Thoracic aorta (tissue), 2 donors: ENCODE measurements at regions not wholly inside any gene's neighbourhood (a gene's known extent, or its start where the extent isn't known, plus 50 kb on each side); places are given as distances from the start of the nearest gene placed in this dataset.

Experiments used
- ATAC-seq: fragments of 150-250 bp; one replicate; pipeline ENCODE4 v1.8.0; 2017; ENCODE audit warnings: low read depth; ENCODE audit not compliant: insufficient number of reproducible peaks, low FRiP score
- DNase-seq: peaks from one replicate; pipeline ENCODE4 v3.0.0-alpha.2; 2020; ENCODE audit warnings: low spot score
- H3K27ac ChIP-seq, 2 donors: fragments of 200-600 bp; sonication (generic); 1 replicate in 1 of 2; 2 replicates in 1 of 2; pipeline ENCODE4 v1.5.1; 2016; ENCODE audit warnings: mild to moderate bottlenecking in 2 of 2, moderate library complexity in 2 of 2
- H3K27me3 ChIP-seq: fragments of 200-600 bp; sonication (generic); replicated peaks from 2 replicates; pipeline ENCODE4 v1.6.0; 2016; ENCODE audit warnings: mild to moderate bottlenecking; ENCODE audit not compliant: insufficient read depth
- H3K36me3 ChIP-seq: fragments of 200-600 bp; sonication (generic); one replicate; pipeline ENCODE4 v1.5.1; 2016
- H3K4me1 ChIP-seq, 2 donors: fragments of 200-600 bp; sonication (generic); 1 replicate in 1 of 2; 2 replicates in 1 of 2; pipeline versions ENCODE4 v1.5.1 to v1.6.0; 2016; ENCODE audit warnings: low read depth in 2 of 2, mild to moderate bottlenecking in 1 of 2; ENCODE audit not compliant: control insufficient read depth in 1 of 2
- H3K4me3 ChIP-seq: fragments of 200-600 bp; sonication (generic); 2 replicates; pipeline ENCODE4 v1.5.1; 2016; ENCODE audit warnings: mild to moderate bottlenecking
- H3K9me3 ChIP-seq: fragments of 200-600 bp; sonication (generic); 2 replicates; pipeline ENCODE4 v1.5.1; 2016
- TF ChIP-seq, protein P1 (sequence below): fragments of 200-600 bp; sonication (generic); IDR thresholded peaks from one replicate; pipeline ENCODE4 v1.5.1; 2019; ENCODE audit warnings: antibody characterized with exemption

GRCh38 chr22:26937213-26937612 lies 279.8 kb downstream of the MIAT start:
- ATAC-seq, result no peak
- H3K27ac ChIP-seq, result no peak overlapping the region
- TF ChIP-seq, protein P1, sequence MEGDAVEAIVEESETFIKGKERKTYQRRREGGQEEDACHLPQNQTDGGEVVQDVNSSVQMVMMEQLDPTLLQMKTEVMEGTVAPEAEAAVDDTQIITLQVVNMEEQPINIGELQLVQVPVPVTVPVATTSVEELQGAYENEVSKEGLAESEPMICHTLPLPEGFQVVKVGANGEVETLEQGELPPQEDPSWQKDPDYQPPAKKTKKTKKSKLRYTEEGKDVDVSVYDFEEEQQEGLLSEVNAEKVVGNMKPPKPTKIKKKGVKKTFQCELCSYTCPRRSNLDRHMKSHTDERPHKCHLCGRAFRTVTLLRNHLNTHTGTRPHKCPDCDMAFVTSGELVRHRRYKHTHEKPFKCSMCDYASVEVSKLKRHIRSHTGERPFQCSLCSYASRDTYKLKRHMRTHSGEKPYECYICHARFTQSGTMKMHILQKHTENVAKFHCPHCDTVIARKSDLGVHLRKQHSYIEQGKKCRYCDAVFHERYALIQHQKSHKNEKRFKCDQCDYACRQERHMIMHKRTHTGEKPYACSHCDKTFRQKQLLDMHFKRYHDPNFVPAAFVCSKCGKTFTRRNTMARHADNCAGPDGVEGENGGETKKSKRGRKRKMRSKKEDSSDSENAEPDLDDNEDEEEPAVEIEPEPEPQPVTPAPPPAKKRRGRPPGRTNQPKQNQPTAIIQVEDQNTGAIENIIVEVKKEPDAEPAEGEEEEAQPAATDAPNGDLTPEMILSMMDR, result no peak
- no peak for DNase-seq
- H3K4me3 ChIP-seq, result no peak overlapping the region
- H3K36me3 ChIP-seq, result no peaks in the 10 kb centered on the region
- H3K4me1 ChIP-seq, result peaks cover 0 to 11% of the 10 kb centered on the region in 2 donors
- no peaks in the 10 kb centered on the region for H3K27me3 ChIP-seq
- H3K9me3 ChIP-seq, result no peaks in the 10 kb centered on the region

GRCh38 chr22:26939466-26939865 lies 282.1 kb downstream of the MIAT start:
- Histone ChIP-seq H3K4me3 (no peak overlapping the region), H3K27ac (no peak overlapping the region), H3K27me3 (no peaks in the 10 kb centered on the region), H3K9me3 (no peaks in the 10 kb centered on the region), H3K36me3 (no peaks in the 10 kb centered on the region), H3K4me1 (peaks cover 0 to 7% of the 10 kb centered on the region in 2 donors)
- TF ChIP-seq, protein P1, result no peak
- DNase-seq, result no peak
- ATAC-seq, result no peak

GRCh38 chr22:26941896-26942636 lies 284.7 kb downstream of the MIAT start:
- Histone ChIP-seq H3K4me3 (no peak overlapping the region), H3K9me3 (no peaks in the 10 kb centered on the region), H3K4me1 (no peaks in the 10 kb centered on the region), H3K27ac (no peak overlapping the region), H3K27me3 (no peaks in the 10 kb centered on the region), H3K36me3 (no peaks in the 10 kb centered on the region)
- no peak for ATAC-seq
- TF ChIP-seq, protein P1, result no peak
- no peak for DNase-seq

DNA sequence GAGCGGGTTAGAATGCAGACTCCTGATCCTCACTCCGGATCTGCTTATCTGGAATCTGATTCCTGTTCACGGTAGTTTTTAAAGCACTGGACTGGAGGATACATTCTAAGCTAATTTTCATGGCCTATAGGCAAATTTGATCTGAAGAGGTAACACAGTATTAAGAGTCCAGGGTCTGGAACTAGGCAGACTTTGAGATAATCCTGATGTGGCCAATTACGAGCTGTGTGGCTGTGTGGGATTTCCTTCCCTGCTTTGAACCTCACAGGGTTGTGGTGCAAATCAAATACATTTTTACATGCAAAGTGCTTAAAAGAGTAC lies 285.2 kb downstream of the MIAT start:
- no peaks in the 10 kb centered on the region for H3K36me3 ChIP-seq
- TF ChIP-seq, protein P1, result no peak
- no peaks in the 10 kb centered on the region for H3K4me1 ChIP-seq
- no peak for DNase-seq
- no peak for ATAC-seq
- no peak overlapping the region for H3K27ac ChIP-seq
- H3K27me3 ChIP-seq, result no peaks in the 10 kb centered on the region
- H3K9me3 ChIP-seq, result no peaks in the 10 kb centered on the region
- no peak overlapping the region for H3K4me3 ChIP-seq

- no peak overlapping the region for H3K27ac ChIP-seq
- no peak overlapping the region for H3K4me3 ChIP-seq
- no peaks in the 10 kb centered on the region for H3K36me3 ChIP-seq
- ATAC-seq, result no peak
- no peak for DNase-seq
- no peaks in the 10 kb centered on the region for H3K9me3 ChIP-seq
- no peaks in the 10 kb centered on the region for H3K27me3 ChIP-seq
- H3K4me1 ChIP-seq, result no peaks in the 10 kb centered on the region
- TF ChIP-seq, protein P1, result no peak
Measured at GRCh38 chr22:26945565-26945964, 288.2 kb downstream of the MIAT start.
